Trophoblast cell (in vitro differentiated cells and primary cell): ENCODE measurements at regions not wholly inside any gene's neighbourhood (a gene's known extent, or its start where the extent isn't known, plus 50 kb on each side); places are given as distances from the start of the nearest gene placed in this dataset.

Experiments
- DNase-seq, 2 donors: peaks; one replicate each; pipeline ENCODE4 v3.0.0-alpha.2; 2016
- H2AFZ ChIP-seq: 2 replicates; pipeline ENCODE4 v1.6.1; 2013; ENCODE audit warnings: low read length, moderate library complexity, mild to moderate bottlenecking; ENCODE audit not compliant: insufficient read depth, poor library complexity
- H2AK5ac ChIP-seq: 2 replicates; pipeline ENCODE4 v1.6.1; 2013; ENCODE audit warnings: mild to moderate bottlenecking, low read length
- H2BK120ac ChIP-seq: 2 replicates; pipeline ENCODE4 v1.6.1; 2013; ENCODE audit warnings: low read length, mild to moderate bottlenecking, moderate library complexity; ENCODE audit not compliant: insufficient read depth, poor library complexity
- H2BK12ac ChIP-seq: 2 replicates; pipeline ENCODE4 v1.6.1; 2013; ENCODE audit warnings: mild to moderate bottlenecking, low read length, moderate library complexity
- H2BK5ac ChIP-seq: 2 replicates; pipeline ENCODE4 v1.6.1; 2013; ENCODE audit warnings: low read length, low read depth, moderate library complexity, mild to moderate bottlenecking; ENCODE audit not compliant: poor library complexity
- H3K14ac ChIP-seq: 2 replicates; pipeline ENCODE4 v1.6.1; 2013; ENCODE audit warnings: mild to moderate bottlenecking, low read length
- H3K18ac ChIP-seq: 2 replicates; pipeline ENCODE4 v1.6.1; 2013; ENCODE audit warnings: mild to moderate bottlenecking, low read length
- H3K23ac ChIP-seq: 2 replicates; pipeline ENCODE4 v1.6.1; 2013; ENCODE audit warnings: low read length
- H3K27ac ChIP-seq: 2 replicates; pipeline ENCODE4 v1.5.1; 2013; ENCODE audit warnings: low read depth, mild to moderate bottlenecking, inconsistent platforms, low read length, moderate library complexity
- H3K27me3 ChIP-seq: 2 replicates; pipeline ENCODE4 v1.6.1; 2013; ENCODE audit warnings: inconsistent platforms, mild to moderate bottlenecking, low read length, moderate library complexity; ENCODE audit not compliant: insufficient read depth
- H3K36me3 ChIP-seq, 2 experiments: 1 replicate in 1 of 2; 2 replicates in 1 of 2; pipeline ENCODE4 v1.6.1; 2013; ENCODE audit warnings: low read length in 2 of 2, mild to moderate bottlenecking in 2 of 2, moderate library complexity in 1 of 2; ENCODE audit not compliant: insufficient read depth in 2 of 2, control insufficient read depth in 1 of 2
- H3K4ac ChIP-seq: 2 replicates; pipeline ENCODE4 v1.6.1; 2013; ENCODE audit warnings: low read depth, mild to moderate bottlenecking, low read length, moderate library complexity
- H3K4me1 ChIP-seq, 2 experiments: 1 replicate in 1 of 2; 2 replicates in 1 of 2; pipeline ENCODE4 v1.6.1; 2013; ENCODE audit warnings: low read length in 2 of 2, mild to moderate bottlenecking in 2 of 2, moderate library complexity in 1 of 2; ENCODE audit not compliant: insufficient read depth in 2 of 2, control insufficient read depth in 1 of 2
- H3K4me2 ChIP-seq: 2 replicates; pipeline ENCODE4 v1.6.1; 2013; ENCODE audit warnings: inconsistent platforms, mild to moderate bottlenecking, low read length, moderate library complexity
- H3K4me3 ChIP-seq: 2 replicates; pipeline ENCODE4 v1.5.1; 2013; ENCODE audit warnings: mild to moderate bottlenecking, low read depth, low read length, inconsistent platforms
- H3K79me1 ChIP-seq: one replicate; pipeline ENCODE4 v1.6.1; 2013; ENCODE audit warnings: low read length
- H3K79me2 ChIP-seq: 2 replicates; pipeline ENCODE4 v1.6.1; 2013; ENCODE audit warnings: low read length, mild to moderate bottlenecking; ENCODE audit not compliant: control insufficient read depth, insufficient read depth, poor library complexity
- H3K9ac ChIP-seq: 2 replicates; pipeline ENCODE4 v1.6.1; 2013; ENCODE audit warnings: mild to moderate bottlenecking, low read length
- H3K9me3 ChIP-seq: 2 replicates; pipeline ENCODE4 v1.6.1; 2013; ENCODE audit warnings: low read depth, mild to moderate bottlenecking, control low read depth, inconsistent platforms, low read length; ENCODE audit not compliant: insufficient read depth
- H4K12ac ChIP-seq: 2 replicates; pipeline ENCODE4 v1.6.1; 2013; ENCODE audit warnings: low read depth, mild to moderate bottlenecking, low read length, moderate library complexity
- H4K8ac ChIP-seq: 2 replicates; pipeline ENCODE4 v1.6.1; 2013; ENCODE audit warnings: low read depth, mild to moderate bottlenecking, low read length, moderate library complexity
- H4K91ac ChIP-seq: one replicate; pipeline ENCODE4 v1.6.1; 2013; ENCODE audit warnings: low read depth, mild to moderate bottlenecking, low read length, moderate library complexity
- WGBS: extraction: QIAGEN DNeasy Blood & Tissue Kit; methylation state at CpG from one replicate; pipeline ENCODE4 v1.1.7; 2013; ENCODE audit warnings: missing lambda C conversion rate; ENCODE audit not compliant: insufficient read length, insufficient coverage; ENCODE audit errors: extremely low coverage; 5-methylcytosine and 5-hydroxymethylcytosine counted together

DNA sequence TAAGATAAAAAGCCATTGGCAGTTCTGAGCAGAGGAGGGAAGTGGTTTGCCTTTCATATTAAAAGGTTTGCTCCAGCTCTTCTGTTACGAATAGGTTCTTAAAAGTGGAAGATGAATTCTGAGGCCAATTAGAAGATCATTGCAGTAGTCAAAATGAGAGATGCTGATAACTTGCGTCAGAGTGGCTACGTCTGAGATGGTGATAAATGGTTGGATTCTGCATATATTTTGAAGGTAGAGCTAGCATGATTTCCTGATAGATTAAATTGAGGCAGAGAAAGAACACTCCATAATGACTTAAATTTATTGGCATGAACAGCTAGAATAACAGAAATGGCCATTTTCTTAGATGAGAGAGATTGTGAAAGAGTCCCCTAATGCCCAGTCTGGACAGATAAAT is 652.6 kb downstream of the DACH1 start:
- no peaks in the 10 kb centered on the region for H3K27me3 ChIP-seq
- H3K9me3 ChIP-seq, result no peaks in the 10 kb centered on the region
- H3K79me1 ChIP-seq, result no peaks in the 10 kb centered on the region
- H2BK5ac ChIP-seq, result no peak overlapping the region
- no peaks in the 10 kb centered on the region for H3K4me1 ChIP-seq
- no CpG with 5 or more reads among the region's 3 CpGs for WGBS
- H2BK12ac ChIP-seq, result no peak overlapping the region
- H3K4me3 ChIP-seq, result no peak overlapping the region
- no peaks in the 10 kb centered on the region for H3K79me2 ChIP-seq
- H3K4me2 ChIP-seq, result no peak overlapping the region
- no peak for DNase-seq
- no peak overlapping the region for H3K4ac ChIP-seq
- no peak overlapping the region for H4K8ac ChIP-seq
- H2AK5ac ChIP-seq, result no peak overlapping the region
- no peak overlapping the region for H3K18ac ChIP-seq
- H3K9ac ChIP-seq, result no peak overlapping the region
- no peak overlapping the region for H3K27ac ChIP-seq
- H4K12ac ChIP-seq, result no peak overlapping the region
- H3K23ac ChIP-seq, result no peak overlapping the region
- H4K91ac ChIP-seq, result no peak overlapping the region
- H2BK120ac ChIP-seq, result no peak overlapping the region
- no peak overlapping the region for H2AFZ ChIP-seq
- H3K36me3 ChIP-seq, result no peaks in the 10 kb centered on the region
- no peak overlapping the region for H3K14ac ChIP-seq

DNA sequence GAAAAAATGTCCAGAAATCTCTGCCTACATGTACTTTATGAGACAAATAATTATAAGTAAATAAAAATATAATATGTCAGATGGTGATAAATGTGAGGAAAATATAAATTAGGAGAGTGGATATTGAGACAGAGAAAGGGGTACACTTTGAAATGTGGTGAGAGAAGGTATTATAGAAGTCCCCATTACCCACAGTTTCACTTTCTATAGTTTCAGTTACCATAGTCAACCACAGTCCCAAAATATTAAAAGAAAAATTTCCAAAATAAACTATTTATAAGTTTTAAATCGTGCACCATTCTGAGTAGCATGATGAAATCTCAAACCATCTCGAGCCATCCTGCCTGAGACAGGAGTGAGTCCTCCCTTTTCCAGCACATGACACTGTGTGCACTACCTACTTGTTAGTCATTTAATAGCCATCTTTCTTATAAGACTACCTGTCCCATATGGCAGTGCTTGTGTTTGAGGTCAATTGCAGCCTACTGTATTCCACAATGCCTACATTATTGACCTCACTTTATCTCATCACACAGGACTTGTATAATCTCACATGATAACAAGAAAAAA is 653.7 kb downstream of the DACH1 start:
- Histone ChIP-seq H4K8ac (no peak overlapping the region), H3K4me2 (no peak overlapping the region), H2BK12ac (no peak overlapping the region), H2BK5ac (no peak overlapping the region), H3K79me1 (no peaks in the 10 kb centered on the region), H3K27ac (no peak overlapping the region), H3K9ac (no peak overlapping the region), H3K4me1 (no peaks in the 10 kb centered on the region), H3K4me3 (no peak overlapping the region), H4K91ac (no peak overlapping the region), H3K18ac (no peak overlapping the region), H2BK120ac (no peak overlapping the region), H3K14ac (no peak overlapping the region), H2AK5ac (no peak overlapping the region), H4K12ac (no peak overlapping the region), H3K9me3 (no peaks in the 10 kb centered on the region), H3K27me3 (no peaks in the 10 kb centered on the region), H2AFZ (no peak overlapping the region), H3K4ac (no peak overlapping the region), H3K36me3 (no peaks in the 10 kb centered on the region), H3K79me2 (no peaks in the 10 kb centered on the region), H3K23ac (no peak overlapping the region)
- no CpG with 5 or more reads among the region's 2 CpGs for whole genome bisulfite sequencing
- DNase-seq, result no peak

DNA sequence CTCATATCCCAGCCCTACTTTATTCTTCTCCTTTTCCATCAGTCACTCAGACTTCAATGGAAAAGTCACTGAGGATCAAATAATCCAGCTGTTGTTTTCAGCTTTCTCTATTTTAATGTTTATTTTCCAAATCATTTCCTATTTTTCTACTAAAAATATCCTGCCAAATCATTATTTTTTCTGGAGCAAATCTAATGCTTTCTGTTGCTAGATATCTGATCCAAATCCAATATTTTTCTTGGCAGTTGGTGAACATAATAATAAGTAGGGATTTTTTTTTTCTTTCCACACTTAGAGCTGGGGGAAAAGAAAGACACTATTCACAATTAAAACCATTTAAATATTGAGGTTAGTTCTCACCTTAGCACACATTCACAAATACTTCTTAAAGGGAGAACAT is 656.1 kb downstream of the DACH1 start:
- Histone ChIP-seq H3K14ac (no peak overlapping the region), H3K4me2 (no peak overlapping the region), H3K4me3 (no peak overlapping the region), H4K12ac (no peak overlapping the region), H3K27ac (no peak overlapping the region), H2BK12ac (no peak overlapping the region), H3K36me3 (no peaks in the 10 kb centered on the region), H3K23ac (no peak overlapping the region), H3K79me2 (no peaks in the 10 kb centered on the region), H3K79me1 (no peaks in the 10 kb centered on the region), H3K4ac (no peak overlapping the region), H4K8ac (no peak overlapping the region), H2AK5ac (no peak overlapping the region), H2AFZ (no peak overlapping the region), H3K18ac (no peak overlapping the region), H3K4me1 (no peaks in the 10 kb centered on the region), H3K9ac (no peak overlapping the region), H3K27me3 (no peaks in the 10 kb centered on the region), H2BK120ac (no peak overlapping the region), H2BK5ac (no peak overlapping the region), H4K91ac (no peak overlapping the region), H3K9me3 (no peaks in the 10 kb centered on the region)
- DNase-seq, result no peak

DNA sequence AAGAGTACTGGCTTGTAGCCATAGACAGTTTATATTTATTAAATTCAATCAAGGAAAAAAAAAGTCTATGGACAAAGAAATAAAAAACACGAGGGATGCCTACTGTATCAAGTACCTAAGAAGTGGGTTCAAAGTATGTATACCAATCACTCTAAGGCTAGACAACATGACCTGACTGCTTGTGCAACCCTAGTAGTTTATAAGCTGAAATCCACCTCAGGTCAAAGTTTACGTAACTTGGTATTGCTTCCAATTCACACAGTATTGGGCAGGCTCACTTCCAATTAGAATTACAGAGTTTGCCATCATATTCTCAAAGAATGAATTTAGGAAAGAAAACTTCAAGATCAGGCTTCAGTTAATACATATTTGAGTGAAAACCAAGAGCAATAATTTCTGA is 657.8 kb downstream of the DACH1 start:
- no peak overlapping the region for H3K27ac ChIP-seq
- H2BK120ac ChIP-seq, result no peak overlapping the region
- no CpG with 5 or more reads among the region's 2 CpGs for WGBS

More for the DNA sequence above, 657.8 kb downstream of the DACH1 start:
- Histone ChIP-seq H3K79me1 (no peaks in the 10 kb centered on the region), H3K4me2 (no peak overlapping the region), H2AK5ac (no peak overlapping the region), H4K8ac (no peak overlapping the region), H4K91ac (no peak overlapping the region), H3K14ac (no peak overlapping the region), H2AFZ (no peak overlapping the region), H3K36me3 (no peaks in the 10 kb centered on the region), H2BK12ac (no peak overlapping the region), H3K4me3 (no peak overlapping the region), H3K18ac (no peak overlapping the region), H4K12ac (no peak overlapping the region), H3K4ac (no peak overlapping the region), H3K4me1 (no peaks in the 10 kb centered on the region), H3K27me3 (no peaks in the 10 kb centered on the region), H3K23ac (no peak overlapping the region), H3K79me2 (no peaks in the 10 kb centered on the region), H3K9ac (no peak overlapping the region), H3K9me3 (no peaks in the 10 kb centered on the region), H2BK5ac (no peak overlapping the region)
- no peak for DNase-seq
